ENCODE measurements at regions not wholly inside any gene's neighbourhood (a gene's known extent, or its start where the extent isn't known, plus 50 kb on each side); places are given as distances from the start of the nearest gene placed in this dataset.

DNA sequence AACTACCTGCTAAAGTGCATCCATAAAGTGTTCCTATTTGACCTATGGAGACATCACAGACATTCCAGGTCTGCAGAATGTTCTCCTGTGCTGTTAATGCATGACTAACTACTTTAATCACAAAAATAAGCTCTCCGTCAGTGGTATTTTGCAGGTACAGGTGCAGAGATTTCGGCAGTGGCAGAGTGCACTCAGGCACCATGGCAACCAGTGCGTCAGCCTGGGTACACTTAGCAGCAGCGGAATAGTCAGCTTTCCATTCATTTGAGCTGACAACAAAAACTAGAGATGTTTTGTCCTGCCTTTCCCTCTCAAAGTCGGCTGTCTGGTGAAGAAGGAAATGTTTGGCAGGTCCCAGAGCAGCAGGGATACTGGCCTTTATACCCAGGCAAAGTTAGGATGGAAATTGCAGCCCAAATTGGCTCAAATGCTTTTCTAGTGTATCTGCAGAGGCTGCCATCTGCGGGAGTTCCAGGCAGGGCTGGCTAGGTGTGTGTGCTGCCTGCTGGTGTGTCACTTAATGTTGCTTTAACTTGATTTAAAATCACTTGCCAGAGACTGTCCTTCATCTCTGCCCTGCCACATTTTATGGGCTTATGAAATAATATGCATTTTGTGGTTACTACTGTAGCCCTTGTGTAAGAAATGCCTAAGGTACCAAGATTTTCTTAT, 195.8 kb downstream of the RAP2A start:
- TF ChIP-seq CTCF (conservative IDR thresholded peaks at IDR 0.05) (no peak), ZFX (IDR thresholded peaks at IDR 0.05) (no peak)
- no peak overlapping the region for H3K27ac ChIP-seq

GRCh38 chr13:97630725-97631124, 196.8 kb downstream of the RAP2A start:
- TF ChIP-seq CTCF (conservative IDR thresholded peaks at IDR 0.05): no peak
- TF ChIP-seq ZFX (IDR thresholded peaks at IDR 0.05): no peak
- H3K27ac ChIP-seq: no peak overlapping the region

DNA sequence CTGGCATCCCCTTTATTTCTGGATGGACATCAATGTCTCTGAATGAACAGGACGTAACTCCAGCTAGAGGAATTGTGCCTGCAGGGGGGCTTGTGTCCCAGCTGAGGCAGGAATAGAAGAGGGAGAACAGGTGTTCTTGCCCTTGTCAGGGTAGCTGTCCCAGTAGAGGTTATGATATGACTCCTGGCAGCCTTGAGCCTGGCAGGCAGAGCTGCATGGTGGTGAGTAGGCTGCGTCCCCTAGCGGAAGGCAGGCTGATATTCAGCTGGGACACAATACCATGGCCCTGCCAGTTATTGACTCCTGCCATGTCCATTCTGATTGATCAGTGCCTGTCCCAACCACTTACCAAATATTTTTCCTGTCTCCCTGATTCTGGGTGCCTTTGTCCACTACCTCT, 197.2 kb downstream of the RAP2A start:
- H3K27ac ChIP-seq: no peak overlapping the region
- TF ChIP-seq CTCF (conservative IDR thresholded peaks at IDR 0.05): peak; percentile 29
- no peak for TF ChIP-seq ZFX (IDR thresholded peaks at IDR 0.05)

DNA sequence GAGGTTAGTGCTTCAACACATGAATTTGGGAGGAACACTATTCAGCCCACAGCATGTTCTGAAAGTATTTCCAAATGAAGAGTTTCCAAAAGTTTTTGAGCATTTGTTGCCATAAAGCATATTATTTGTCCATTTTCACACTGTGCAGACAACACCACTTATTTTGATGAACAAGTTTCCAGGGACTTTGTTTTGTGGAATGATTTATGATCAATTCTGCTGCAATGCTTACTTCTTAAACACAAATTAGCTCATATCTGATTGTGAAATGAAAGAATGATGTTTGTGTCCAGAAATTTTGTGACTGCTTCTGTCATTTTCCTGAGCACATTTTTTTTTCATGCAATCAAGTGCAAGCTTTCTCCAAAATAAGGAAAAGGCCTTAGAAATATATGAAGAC, 205.3 kb downstream of the RAP2A start:
- TF ChIP-seq CTCF (conservative IDR thresholded peaks at IDR 0.05) (no peak), ZFX (IDR thresholded peaks at IDR 0.05) (no peak)

GRCh38 chr13:97640268-97640667, 206.3 kb downstream of the RAP2A start:
- TF ChIP-seq CTCF (conservative IDR thresholded peaks at IDR 0.05): no peak
- TF ChIP-seq ZFX (IDR thresholded peaks at IDR 0.05): no peak
- H3K27ac ChIP-seq: no peak overlapping the region

More for the DNA sequence above, 205.3 kb downstream of the RAP2A start:
- H3K27ac ChIP-seq: no peak overlapping the region

- H3K27ac ChIP-seq: no peak overlapping the region
Measured at GRCh38 chr13:97648171-97648880, 214.4 kb downstream of the RAP2A start.

More at GRCh38 chr13:97648171-97648880, 214.4 kb downstream of the RAP2A start:
- TF ChIP-seq ZFX (IDR thresholded peaks at IDR 0.05): no peak
- no peak for TF ChIP-seq CTCF (conservative IDR thresholded peaks at IDR 0.05)
